Transverse colon (tissue), 4 donors: ENCODE measurements at regions not wholly inside any gene's neighbourhood (a gene's known extent, or its start where the extent isn't known, plus 50 kb on each side); places are given as distances from the start of the nearest gene placed in this dataset.

Experiments
- CTCF ChIP-seq, 5 experiments: fragments of 200-600 bp in 3 of 5; fragments of 450-650 bp in 2 of 5; sonication (generic) in 3 of 5; IDR thresholded peaks; 1 replicate in 2 of 5; 2 replicates in 3 of 5; pipeline ENCODE4 v1.5.1; 2016 to 2017; ENCODE audit warnings: antibody characterized with exemption in 5 of 5, inconsistent platforms in 3 of 5, mild to moderate bottlenecking in 2 of 5, moderate library complexity in 1 of 5
- POLR2A ChIP-seq: fragments of 450-650 bp; IDR thresholded peaks from one replicate; pipeline ENCODE4 v1.6.1; 2016; ENCODE audit warnings: antibody characterized with exemption, mild to moderate bottlenecking, moderate library complexity
- POLR2AphosphoS5 ChIP-seq, 3 donors: sonication (generic); formaldehyde crosslinking; IDR thresholded peaks; one replicate each; pipeline ENCODE4 v1.6.1; 2016; ENCODE audit warnings: antibody characterized with exemption in 3 of 3

- TF ChIP-seq POLR2A (no peak), CTCF (IDR thresholded peaks at IDR 0.05) (no peak), POLR2AphosphoS5 (IDR thresholded peaks at IDR 0.05) (no peak)
Observed at GRCh38 chr7:26482927-26483326, 191.3 kb downstream of the SNX10 start.
